Ascending aorta (tissue), 2 donors: ENCODE measurements at regions not wholly inside any gene's neighbourhood (a gene's known extent, or its start where the extent isn't known, plus 50 kb on each side); places are given as distances from the start of the nearest gene placed in this dataset.

ENCODE experiments used
- DNase-seq, 2 donors: peaks; one replicate each; pipeline ENCODE4 v3.0.0-alpha.2; 2019; ENCODE audit warnings: low spot score in 2 of 2
- H3K27ac ChIP-seq, 2 donors: fragments of 200-600 bp; sonication (generic); one replicate each; pipeline ENCODE4 v1.5.1; 2016 to 2017; ENCODE audit warnings: mild to moderate bottlenecking in 1 of 2
- H3K27me3 ChIP-seq: fragments of 200-600 bp; sonication (generic); one replicate; pipeline ENCODE4 v1.5.1; 2017
- H3K36me3 ChIP-seq, 2 donors: fragments of 200-600 bp; sonication (generic); one replicate each; pipeline ENCODE4 v1.5.1; 2016
- H3K4me1 ChIP-seq, 2 donors: fragments of 200-600 bp; sonication (generic); one replicate each; pipeline ENCODE4 v1.5.1; 2016 to 2017; ENCODE audit warnings: mild to moderate bottlenecking in 1 of 2
- H3K4me3 ChIP-seq, 2 donors: fragments of 200-600 bp; sonication (generic); one replicate each; pipeline ENCODE4 v1.5.1; 2016 to 2017; ENCODE audit warnings: mild to moderate bottlenecking in 1 of 2
- H3K9me3 ChIP-seq, 2 donors: fragments of 200-600 bp; sonication (generic); one replicate each; pipeline ENCODE4 v1.5.1; 2016
- CTCF ChIP-seq, 3 experiments: fragments of 200-600 bp in 2 of 3; fragments of 450-650 bp in 1 of 3; sonication (generic) in 2 of 3; IDR thresholded peaks; one replicate each; pipeline ENCODE4 v1.5.1; 2016 to 2019; ENCODE audit warnings: antibody characterized with exemption in 3 of 3, mild to moderate bottlenecking in 1 of 3, moderate library complexity in 1 of 3
- intact Hi-C: fragments of 100-400 bp; cut with DNase I; formaldehyde crosslinking; loops from one replicate; pipeline ENCODE4 v1.15.1; 2023

- TF ChIP-seq CTCF (IDR thresholded peaks at IDR 0.05) = no peak
- no peak overlapping the region for H3K27ac ChIP-seq
- intact Hi-C loops = no loop called here
Observed at GRCh38 chr4:26004290-26004689, 90.3 kb downstream of the SMIM20 start.

GRCh38 chr4:26005764-26006163, 91.7 kb downstream of the SMIM20 start:
- peaks cover 5 to 19% of the 10 kb centered on the region in 2 donors for H3K9me3 ChIP-seq
- DNase-seq = peak in 1 of 2 donors; percentile 16
- no peak overlapping the region for H3K27ac ChIP-seq
- no peak overlapping the region for H3K4me3 ChIP-seq
- H3K27me3 ChIP-seq = no peaks in the 10 kb centered on the region
- intact Hi-C loops = no loop called here
- no peaks in the 10 kb centered on the region for H3K4me1 ChIP-seq
- H3K36me3 ChIP-seq = no peaks in the 10 kb centered on the region
- TF ChIP-seq CTCF (IDR thresholded peaks at IDR 0.05) = no peak

More at GRCh38 chr4:26004290-26004689, 90.3 kb downstream of the SMIM20 start:
- Histone ChIP-seq H3K9me3 (peaks cover 5 to 10% of the 10 kb centered on the region in 2 donors), H3K27me3 (no peaks in the 10 kb centered on the region), H3K4me1 (no peaks in the 10 kb centered on the region), H3K36me3 (no peaks in the 10 kb centered on the region), H3K4me3 (no peak overlapping the region)
- DNase-seq = no peak

GRCh38 chr4:26008737-26009136, 94.7 kb downstream of the SMIM20 start:
- no peaks in the 10 kb centered on the region for H3K27me3 ChIP-seq
- H3K27ac ChIP-seq = no peak overlapping the region
- H3K4me3 ChIP-seq = no peak overlapping the region
- H3K4me1 ChIP-seq = no peaks in the 10 kb centered on the region
- no peak for DNase-seq
- intact Hi-C loops = no loop called here
- H3K9me3 ChIP-seq = peaks cover 5 to 19% of the 10 kb centered on the region in 2 donors
- no peaks in the 10 kb centered on the region for H3K36me3 ChIP-seq
- no peak for TF ChIP-seq CTCF (IDR thresholded peaks at IDR 0.05)

GRCh38 chr4:26009502-26009901, 95.5 kb downstream of the SMIM20 start:
- no peak for DNase-seq
- intact Hi-C loops = no loop called here
- Histone ChIP-seq H3K4me3 (no peak overlapping the region), H3K27ac (no peak overlapping the region), H3K9me3 (peaks cover 5 to 19% of the 10 kb centered on the region in 2 donors), H3K27me3 (no peaks in the 10 kb centered on the region), H3K36me3 (no peaks in the 10 kb centered on the region), H3K4me1 (peaks cover 0 to 2% of the 10 kb centered on the region in 2 donors)
- TF ChIP-seq CTCF (IDR thresholded peaks at IDR 0.05) = no peak

GRCh38 chr4:26010304-26010703, 96.3 kb downstream of the SMIM20 start:
- H3K27ac ChIP-seq = no peak overlapping the region
- intact Hi-C loops = loop anchor here (10.0 kb wide), 1 partner anchor 1236 kb away; no protein-coding TSS in a partner anchor

More at GRCh38 chr4:26010304-26010703, 96.3 kb downstream of the SMIM20 start:
- Histone ChIP-seq H3K9me3 (peaks cover 5 to 19% of the 10 kb centered on the region in 2 donors), H3K36me3 (no peaks in the 10 kb centered on the region), H3K4me3 (no peak overlapping the region), H3K27me3 (no peaks in the 10 kb centered on the region), H3K4me1 (peaks cover 0 to 9% of the 10 kb centered on the region in 2 donors)
- no peak for TF ChIP-seq CTCF (IDR thresholded peaks at IDR 0.05)
- no peak for DNase-seq
